Dermis blood vessel endothelial cell (primary cell): ENCODE measurements at regions not wholly inside any gene's neighbourhood (a gene's known extent, or its start where the extent isn't known, plus 50 kb on each side); places are given as distances from the start of the nearest gene placed in this dataset.
"Not testable (repeated sequence)": the region's sequence is repeated elsewhere in the genome, so short reads cannot be mapped to it uniquely, and the experiment has no call there.

ENCODE experiments used
- DNase-seq: peaks from one replicate; pipeline ENCODE4 v3.0.0; 2010

GRCh38 chr1:245023222-245023621, 131.6 kb upstream of the KIF26B start:
- no peak for DNase-seq

- DNase-seq = no peak
Observed at GRCh38 chr1:245019910-245020486, 134.8 kb upstream of the KIF26B start.

- no peak for DNase-seq
Observed at GRCh38 chr1:245016700-245017099, 138.1 kb upstream of the KIF26B start.

DNA sequence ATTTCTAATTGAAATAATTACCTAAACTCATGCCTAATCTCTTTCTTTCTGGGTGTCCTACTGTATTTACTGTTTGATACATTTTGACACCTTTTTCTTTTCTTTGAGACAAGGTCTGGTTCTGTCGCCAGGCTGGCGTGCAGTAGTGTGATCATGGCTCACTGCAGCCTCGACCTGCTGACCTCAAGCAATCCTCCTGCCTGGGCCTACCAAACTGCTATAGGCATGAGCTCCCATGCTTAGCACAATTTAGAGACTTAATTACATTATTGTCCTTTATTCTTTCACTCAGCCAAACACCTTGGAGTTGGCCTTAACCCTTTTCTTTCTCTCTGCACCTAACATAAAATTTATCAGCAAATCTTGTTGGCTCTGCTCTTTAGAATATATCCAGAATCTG, 139.8 kb upstream of the KIF26B start:
- DNase-seq = no peak

- DNase-seq = no peak
Observed at GRCh38 chr1:245014247-245015029, 140.3 kb upstream of the KIF26B start.

- no peak for DNase-seq
Observed at GRCh38 chr1:245010018-245010614, 144.7 kb upstream of the KIF26B start.

DNA sequence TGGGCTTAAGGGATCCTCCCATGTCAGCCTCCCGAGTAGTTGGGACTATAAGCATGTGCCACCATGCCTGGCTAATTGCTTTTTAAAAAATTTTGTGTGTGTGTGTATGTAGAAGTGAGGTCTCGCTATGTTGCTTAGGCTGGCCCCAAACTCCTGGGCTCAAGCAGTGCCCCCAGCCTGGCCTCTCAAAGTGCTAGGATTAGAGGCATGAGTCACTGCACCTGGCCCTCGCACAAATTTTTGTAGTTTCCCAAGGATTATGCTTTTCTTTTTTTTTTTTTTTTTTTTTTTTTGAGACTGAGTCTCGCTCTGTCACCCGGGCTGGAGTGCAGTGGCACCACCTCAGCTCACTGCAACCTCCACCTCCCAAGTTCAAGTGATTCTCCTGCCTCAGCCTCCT, 144.4 kb upstream of the HNRNPU start:
- no peak for DNase-seq

GRCh38 chr1:245007852-245008251, 143.5 kb upstream of the HNRNPU start:
- DNase-seq = no peak

GRCh38 chr1:245003246-245003645, 138.9 kb upstream of the HNRNPU start:
- DNase-seq = no peak

DNA sequence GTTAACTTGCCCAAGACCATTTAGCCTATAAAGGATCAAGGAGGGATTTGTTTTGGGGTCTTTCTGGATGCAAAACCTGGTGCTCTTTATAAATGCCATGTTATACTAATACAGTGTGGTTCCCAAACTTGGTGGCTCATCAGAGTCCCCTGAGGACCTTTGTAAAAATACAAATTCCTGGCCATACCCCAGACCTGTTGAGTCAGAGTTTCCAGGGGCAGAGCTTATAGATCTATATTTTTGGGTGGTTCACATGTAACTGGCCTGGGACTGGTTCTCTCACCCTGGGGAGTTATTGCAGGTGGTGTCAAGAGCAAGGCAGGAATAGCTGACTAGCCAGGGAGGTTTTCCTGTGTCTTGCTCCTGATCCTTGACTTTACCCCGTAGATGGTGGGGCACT, 136.9 kb upstream of the HNRNPU start:
- no peak for DNase-seq

DNA sequence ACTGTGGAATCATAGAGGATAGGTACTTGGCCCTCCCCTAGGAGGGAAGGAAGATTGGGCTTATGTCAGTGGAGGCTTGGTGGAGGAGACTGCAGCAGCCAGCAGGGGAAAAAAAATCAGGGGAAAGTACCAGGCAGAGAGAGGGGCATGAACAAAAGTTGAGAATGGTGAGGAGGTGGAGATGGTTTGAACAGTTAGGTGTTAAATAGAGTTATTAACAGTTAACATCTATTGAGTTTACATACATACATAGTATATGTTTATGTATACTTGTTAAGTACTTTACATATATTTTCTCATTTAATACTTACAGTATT, 136.5 kb upstream of the HNRNPU start:
- no peak for DNase-seq

DNA sequence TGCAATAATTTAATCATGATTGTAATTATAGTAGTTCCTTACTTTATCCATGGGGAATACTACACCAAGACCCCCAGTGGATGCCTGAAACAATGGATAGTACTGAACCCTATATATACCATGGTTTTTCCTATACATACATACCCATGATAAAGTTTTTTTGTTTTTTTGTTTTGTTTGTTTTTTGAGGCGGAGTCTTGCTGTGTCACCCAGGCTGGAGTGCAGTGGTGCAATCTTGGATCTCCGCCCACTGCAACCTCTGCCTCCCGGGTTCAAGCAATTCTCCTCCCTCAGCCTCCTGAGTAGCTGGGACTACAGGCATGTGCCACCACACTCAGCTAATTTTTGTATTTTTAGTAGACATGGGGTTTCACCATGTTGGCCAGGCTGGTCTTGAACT, 135.3 kb upstream of the HNRNPU start:
- DNase-seq = not testable (repeated sequence)

- DNase-seq = no peak
Observed at GRCh38 chr1:244998717-244999346, 134.5 kb upstream of the HNRNPU start.

DNA sequence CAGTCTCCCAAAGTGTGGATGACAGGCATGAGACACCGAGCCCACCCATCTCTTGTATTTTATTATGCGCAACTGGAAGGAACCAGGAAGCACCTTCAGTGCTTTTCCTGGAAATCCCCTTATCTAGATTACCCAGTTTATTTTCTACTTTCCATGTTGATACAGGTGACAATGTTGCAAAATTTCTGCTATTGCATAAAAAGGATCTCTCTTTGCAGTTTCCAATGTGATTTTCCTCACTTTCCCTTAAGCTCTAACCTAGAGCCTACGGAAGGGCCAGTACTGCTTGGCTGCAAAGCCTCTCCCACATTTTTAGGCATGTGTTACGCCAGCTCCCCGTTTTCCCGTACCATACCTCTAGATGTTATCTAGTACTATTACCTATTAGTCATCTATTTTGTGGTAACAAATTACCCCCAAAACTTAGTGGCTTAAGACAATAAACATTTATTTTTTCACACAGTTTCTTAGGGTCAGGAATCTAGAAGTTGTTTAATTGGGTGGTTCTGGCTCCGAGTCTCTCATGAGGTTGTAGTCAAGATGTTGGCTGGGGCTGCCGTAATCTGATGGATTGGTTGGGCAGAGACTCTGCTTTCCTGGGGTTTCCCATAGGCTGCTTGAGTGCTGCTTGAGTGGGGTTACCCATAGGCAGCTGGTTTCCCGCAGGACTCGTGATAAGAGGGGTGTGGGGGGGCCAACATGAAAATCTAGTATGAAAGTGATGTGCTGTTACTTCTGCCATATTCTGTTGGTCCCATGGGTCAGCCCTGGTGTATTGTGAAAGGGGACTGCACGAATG, 131.5 kb upstream of the HNRNPU start:
- DNase-seq = no peak

DNA sequence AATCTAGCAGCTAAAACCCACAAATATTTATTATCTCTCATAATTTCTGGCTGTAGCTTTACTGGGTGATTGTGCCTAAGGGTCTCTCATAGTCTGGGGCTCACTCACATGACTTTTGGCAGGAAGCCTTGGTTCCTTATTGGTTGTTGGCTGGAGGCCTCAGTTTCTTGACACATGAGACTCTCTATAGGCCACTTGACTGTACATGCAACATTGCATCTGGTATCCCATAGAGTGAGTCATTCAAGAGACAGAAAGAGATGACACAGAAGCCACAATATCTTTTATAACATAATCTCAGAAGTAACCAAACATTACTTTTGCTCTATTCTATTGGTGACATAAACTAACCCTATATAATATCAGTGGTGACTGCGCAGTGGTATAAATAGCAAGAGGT, 128.5 kb upstream of the HNRNPU start:
- DNase-seq = no peak

DNA sequence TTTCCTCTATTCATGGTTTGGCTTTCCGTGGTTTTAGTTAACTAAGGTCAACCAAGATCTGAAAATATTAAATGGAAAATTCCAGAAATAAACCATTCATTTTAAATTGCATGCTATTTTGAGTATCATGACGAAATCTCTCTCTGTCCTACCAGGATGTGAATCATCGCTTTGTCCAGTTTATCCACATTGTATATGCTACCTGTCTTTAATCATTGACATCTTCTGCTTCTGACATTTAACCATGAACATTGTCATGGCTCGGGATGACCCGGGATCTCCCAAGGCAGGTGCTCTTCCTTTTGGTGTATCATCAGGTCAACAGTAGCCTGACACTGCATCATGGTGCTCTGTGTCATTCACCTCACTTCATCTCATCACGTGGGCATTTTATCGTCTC, 125.5 kb upstream of the HNRNPU start:
- peak; percentile 68 for DNase-seq

DNA sequence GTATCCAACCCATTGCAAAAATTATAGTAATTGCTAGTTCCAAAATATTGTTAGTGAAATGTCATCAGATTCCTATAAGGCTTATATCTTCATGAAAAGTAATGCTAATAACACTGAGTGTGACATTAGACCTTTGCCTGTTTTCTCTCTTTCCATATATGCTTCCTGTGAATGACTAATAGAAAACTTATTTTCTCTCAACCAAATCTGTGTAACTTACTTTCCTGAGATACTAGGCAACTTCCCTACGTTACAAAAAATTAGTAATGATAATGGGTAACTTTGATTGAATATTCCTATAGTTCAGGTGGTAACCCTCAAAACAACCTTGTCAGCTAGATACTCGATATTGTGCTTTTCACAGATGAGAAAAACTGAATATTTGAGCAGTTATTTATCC, 124.2 kb upstream of the HNRNPU start:
- DNase-seq = peak; percentile 42

- DNase-seq = no peak
Observed at GRCh38 chr1:244980605-244981004, 116.3 kb upstream of the HNRNPU start.

DNA sequence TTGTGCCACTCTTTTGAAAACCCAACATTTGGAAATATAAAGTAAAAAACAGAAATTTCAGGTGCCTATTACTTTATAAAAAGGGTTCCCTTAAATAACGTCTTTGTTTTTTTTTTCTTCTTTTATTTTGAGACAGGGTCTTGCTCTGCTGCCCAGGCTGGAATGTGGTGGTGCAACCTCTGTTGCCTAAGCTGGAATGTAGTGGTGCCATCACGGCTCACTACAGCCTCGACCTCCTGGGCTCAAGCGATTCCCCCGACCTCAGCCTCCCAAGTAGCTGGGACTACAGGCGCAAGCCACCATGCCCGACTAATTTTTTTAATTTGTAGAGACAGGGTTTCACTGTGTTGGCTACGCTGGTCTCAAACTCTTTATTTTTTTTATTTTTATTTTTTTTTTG, 110.2 kb upstream of the HNRNPU start:
- no peak for DNase-seq

- DNase-seq = no peak
Observed at GRCh38 chr1:244974106-244974505, 109.8 kb upstream of the HNRNPU start.

DNA sequence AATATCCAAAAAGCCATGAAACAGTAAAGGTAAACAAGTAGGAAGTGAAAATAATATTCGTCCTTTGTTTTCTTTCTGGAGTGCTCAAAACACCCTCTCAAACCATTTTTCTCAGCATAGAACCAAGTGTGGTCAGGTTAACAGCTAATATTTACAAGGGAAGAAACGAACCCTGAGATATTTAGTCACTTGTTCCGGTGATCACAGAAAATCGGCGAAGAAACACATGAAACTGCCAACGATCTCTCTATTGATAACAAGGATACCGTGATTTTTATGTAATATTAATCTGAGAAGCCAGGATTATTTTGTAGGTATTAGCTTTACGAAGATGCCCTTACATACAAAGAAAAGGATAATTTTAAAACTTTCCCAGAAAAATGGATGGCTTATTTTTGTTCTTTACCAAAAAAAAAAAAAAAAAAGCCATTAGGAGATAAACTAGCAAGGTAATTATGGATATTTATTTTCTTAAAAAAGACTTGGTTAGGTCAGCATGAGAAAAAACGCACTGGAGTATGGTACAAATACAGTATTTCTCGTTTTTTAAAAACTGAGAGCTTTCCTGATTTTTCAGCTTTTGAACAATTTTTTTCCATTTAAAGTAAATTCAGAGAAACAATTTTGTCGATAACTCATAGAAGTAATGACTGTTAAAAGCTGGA, 107.3 kb upstream of the HNRNPU start:
- peak; percentile 59 for DNase-seq

- peak; percentile 95 for DNase-seq
Observed at GRCh38 chr1:244970744-244971551, 106.6 kb upstream of the HNRNPU start.
